ENCODE measurements at regions not wholly inside any gene's neighbourhood (a gene's known extent, or its start where the extent isn't known, plus 50 kb on each side); places are given as distances from the start of the nearest gene placed in this dataset.
A peak's percentile ranks its signal among the peaks of the same experiment; 100 is the strongest.

DNA sequence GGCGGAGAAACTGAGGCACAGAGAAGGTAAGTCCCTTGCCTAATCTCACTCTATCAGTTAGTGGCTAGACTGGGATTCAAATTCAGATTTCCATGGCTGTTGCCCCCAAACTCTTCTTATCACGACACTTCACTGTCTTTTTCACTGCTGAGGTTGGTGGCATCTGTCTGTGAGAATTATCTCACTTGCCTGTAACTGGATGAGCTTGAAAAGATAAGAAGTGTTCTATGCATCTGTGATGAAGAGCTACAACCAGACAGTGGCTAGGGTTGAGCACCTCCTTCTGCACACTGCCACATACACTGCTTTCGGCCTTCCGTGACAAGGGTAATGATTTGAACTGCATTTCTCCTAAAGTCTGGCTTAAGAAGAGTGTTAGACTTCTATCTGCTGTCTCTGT, 107.9 kb upstream of the TEX13D start:
- Mint-ChIP-seq H3K9me3 (peaks cover 2% of the 10 kb centered on the region), H3K27ac (peak overlapping the region; percentile 55), H3K4me3 (no peak overlapping the region), H3K36me3 (no peaks in the 10 kb centered on the region), H3K27me3 (ENCODE audit: insufficient read depth, low read depth) (no peaks in the 10 kb centered on the region), H3K4me1 (peaks cover 57% of the 10 kb centered on the region)
- Histone ChIP-seq H3K4me1 (peaks cover 15% of the 10 kb centered on the region), H2AFZ (replicated peaks) (no peak overlapping the region), H3K79me2 (ENCODE audit: low read depth) (no peaks in the 10 kb centered on the region), H3F3A (ENCODE audit: low read depth) (peaks cover 13% of the 10 kb centered on the region), H4K20me1 (ENCODE audit: low read depth) (no peaks in the 10 kb centered on the region), H3K4me3 (no peak overlapping the region), H3K27ac (no peak overlapping the region), H3K27me3 (no peaks in the 10 kb centered on the region), H3K9me3 (ENCODE audit: low read depth) (no peaks in the 10 kb centered on the region), H3K9ac (no peak overlapping the region), H3K36me3 (no peaks in the 10 kb centered on the region), H3K4me2 (no peak overlapping the region)
- no peak for TF ChIP-seq EZH2 (IDR thresholded peaks at IDR 0.05)
- no peak for TF ChIP-seq EZH2phosphoT487 (IDR thresholded peaks at IDR 0.05)
- no peak for TF ChIP-seq CTCF (IDR thresholded peaks at IDR 0.05)
- DNase-seq (ENCODE audit: low spot score): no peak

DNA sequence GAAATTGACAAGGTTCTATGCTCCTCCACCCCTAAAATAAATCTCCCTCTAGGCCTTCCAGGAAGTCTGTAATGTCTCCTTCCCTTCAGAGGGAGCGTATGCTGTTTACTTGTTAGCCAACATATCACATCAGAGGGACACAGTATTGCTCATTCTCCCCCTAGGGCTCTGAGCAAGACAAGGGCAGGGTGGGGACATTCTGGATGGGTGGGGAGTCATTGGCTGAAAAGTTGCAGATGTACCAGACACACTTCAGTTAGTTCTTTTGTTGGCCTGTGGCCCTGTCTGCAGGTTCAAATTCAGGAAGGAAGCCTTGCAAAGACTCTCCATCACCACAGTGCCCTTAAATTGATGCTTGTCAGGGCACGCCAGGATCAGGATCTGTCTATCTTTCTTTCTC, 106.3 kb upstream of the TEX13D start:
- Histone ChIP-seq H3K36me3 (no peaks in the 10 kb centered on the region), H3K27me3 (no peaks in the 10 kb centered on the region), H3F3A (ENCODE audit: low read depth) (peaks cover 28% of the 10 kb centered on the region), H4K20me1 (ENCODE audit: low read depth) (no peaks in the 10 kb centered on the region), H2AFZ (replicated peaks) (no peak overlapping the region), H3K9me3 (ENCODE audit: low read depth) (no peaks in the 10 kb centered on the region), H3K4me2 (no peak overlapping the region), H3K4me1 (peaks cover 29% of the 10 kb centered on the region), H3K4me3 (no peak overlapping the region), H3K79me2 (ENCODE audit: low read depth) (no peaks in the 10 kb centered on the region), H3K9ac (no peak overlapping the region), H3K27ac (no peak overlapping the region)
- TF ChIP-seq EZH2phosphoT487 (IDR thresholded peaks at IDR 0.05) (no peak), CTCF (IDR thresholded peaks at IDR 0.05) (no peak), EZH2 (IDR thresholded peaks at IDR 0.05) (no peak)
- DNase-seq (ENCODE audit: low spot score): no peak
- Mint-ChIP-seq H3K27ac (no peak overlapping the region), H3K36me3 (no peaks in the 10 kb centered on the region), H3K4me1 (peaks cover 61% of the 10 kb centered on the region), H3K27me3 (ENCODE audit: insufficient read depth, low read depth) (no peaks in the 10 kb centered on the region), H3K4me3 (no peak overlapping the region), H3K9me3 (peaks cover 2% of the 10 kb centered on the region)

GRCh38 chrX:124228849-124229248, 103.6 kb upstream of the TEX13D start:
- H3K36me3 ChIP-seq: no peaks in the 10 kb centered on the region
- DNase-seq (ENCODE audit: low spot score): peak; percentile 9
- no peaks in the 10 kb centered on the region for H3K36me3 Mint-ChIP-seq
- H3K4me3 Mint-ChIP-seq: no peak overlapping the region
- no peak overlapping the region for H2AFZ ChIP-seq (replicated peaks)
- H3F3A ChIP-seq (ENCODE audit: low read depth): peaks cover 36% of the 10 kb centered on the region
- peak overlapping the region; percentile 63 for H3K27ac ChIP-seq
- peaks cover 59% of the 10 kb centered on the region for H3K4me1 Mint-ChIP-seq
- no peak overlapping the region for H3K4me3 ChIP-seq
- H3K9ac ChIP-seq: no peak overlapping the region
- H3K4me2 ChIP-seq: peak overlapping the region; percentile 52
- peaks cover 2% of the 10 kb centered on the region for H3K9me3 Mint-ChIP-seq
- H3K4me1 ChIP-seq: peaks cover 38% of the 10 kb centered on the region
- no peak overlapping the region for H3K27ac Mint-ChIP-seq
- peak; percentile 30 for TF ChIP-seq CTCF (IDR thresholded peaks at IDR 0.05)
- no peak for TF ChIP-seq EZH2phosphoT487 (IDR thresholded peaks at IDR 0.05)
- no peaks in the 10 kb centered on the region for H3K9me3 ChIP-seq (ENCODE audit: low read depth)
- H3K79me2 ChIP-seq (ENCODE audit: low read depth): no peaks in the 10 kb centered on the region
- no peaks in the 10 kb centered on the region for H3K27me3 Mint-ChIP-seq (ENCODE audit: insufficient read depth, low read depth)
- no peaks in the 10 kb centered on the region for H4K20me1 ChIP-seq (ENCODE audit: low read depth)
- H3K27me3 ChIP-seq: no peaks in the 10 kb centered on the region
